Uterus (tissue), 2 donors: ENCODE measurements at regions not wholly inside any gene's neighbourhood (a gene's known extent, or its start where the extent isn't known, plus 50 kb on each side); places are given as distances from the start of the nearest gene placed in this dataset.

Source experiments
- POLR2A ChIP-seq, 2 donors: fragments of 450-650 bp; IDR thresholded peaks; one replicate each; pipeline ENCODE4 v1.6.1; 2016; ENCODE audit warnings: antibody characterized with exemption in 2 of 2, mild to moderate bottlenecking in 1 of 2, moderate library complexity in 1 of 2
- TF ChIP-seq, protein P1 (sequence below), 4 experiments: fragments of 200-600 bp in 2 of 4; fragments of 450-650 bp in 2 of 4; sonication (generic) in 2 of 4; IDR thresholded peaks; one replicate each; pipeline ENCODE4 v1.5.1; 2016 to 2019; ENCODE audit warnings: antibody characterized with exemption in 4 of 4, mild to moderate bottlenecking in 2 of 4, moderate library complexity in 1 of 4

DNA sequence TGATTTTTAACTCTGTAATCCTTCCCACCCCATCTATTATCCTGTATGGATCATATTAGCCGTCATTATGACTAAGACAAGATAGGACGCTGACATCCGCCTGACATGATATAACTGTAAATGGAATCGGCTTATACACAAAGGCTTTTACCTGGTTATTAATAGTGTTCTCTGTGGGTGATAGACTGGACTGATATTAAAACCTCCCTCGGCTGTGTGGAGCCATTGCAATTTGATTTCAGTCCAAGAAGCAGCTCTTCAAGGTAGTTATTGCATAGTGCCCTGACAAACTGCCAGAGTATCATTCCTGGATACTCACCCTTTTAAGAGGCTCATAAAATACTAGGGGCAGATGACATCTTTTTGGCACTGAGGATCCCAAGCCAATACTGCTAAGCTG is 226.1 kb upstream of the HNRNPA3 start:
- no peak for TF ChIP-seq POLR2A (IDR thresholded peaks at IDR 0.05)
- TF ChIP-seq, protein P1, sequence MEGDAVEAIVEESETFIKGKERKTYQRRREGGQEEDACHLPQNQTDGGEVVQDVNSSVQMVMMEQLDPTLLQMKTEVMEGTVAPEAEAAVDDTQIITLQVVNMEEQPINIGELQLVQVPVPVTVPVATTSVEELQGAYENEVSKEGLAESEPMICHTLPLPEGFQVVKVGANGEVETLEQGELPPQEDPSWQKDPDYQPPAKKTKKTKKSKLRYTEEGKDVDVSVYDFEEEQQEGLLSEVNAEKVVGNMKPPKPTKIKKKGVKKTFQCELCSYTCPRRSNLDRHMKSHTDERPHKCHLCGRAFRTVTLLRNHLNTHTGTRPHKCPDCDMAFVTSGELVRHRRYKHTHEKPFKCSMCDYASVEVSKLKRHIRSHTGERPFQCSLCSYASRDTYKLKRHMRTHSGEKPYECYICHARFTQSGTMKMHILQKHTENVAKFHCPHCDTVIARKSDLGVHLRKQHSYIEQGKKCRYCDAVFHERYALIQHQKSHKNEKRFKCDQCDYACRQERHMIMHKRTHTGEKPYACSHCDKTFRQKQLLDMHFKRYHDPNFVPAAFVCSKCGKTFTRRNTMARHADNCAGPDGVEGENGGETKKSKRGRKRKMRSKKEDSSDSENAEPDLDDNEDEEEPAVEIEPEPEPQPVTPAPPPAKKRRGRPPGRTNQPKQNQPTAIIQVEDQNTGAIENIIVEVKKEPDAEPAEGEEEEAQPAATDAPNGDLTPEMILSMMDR (IDR thresholded peaks at IDR 0.05): no peak
